SU-DHL-6 (cell line): ENCODE measurements at regions not wholly inside any gene's neighbourhood (a gene's known extent, or its start where the extent isn't known, plus 50 kb on each side); places are given as distances from the start of the nearest gene placed in this dataset.

Source experiments
- H2AFZ ChIP-seq: fragments of 200-600 bp; sonication (generic); 2 replicates; pipeline ENCODE4 v1.6.1; 2014; ENCODE audit warnings: low read depth, mild to moderate bottlenecking, moderate library complexity, mixed read lengths, antibody characterized with exemption, low read length; ENCODE audit not compliant: severe bottlenecking
- H3F3A ChIP-seq: fragments of 200-600 bp; shearing (Covaris generic); 2 replicates; pipeline ENCODE4 v1.6.0; 2016; ENCODE audit warnings: antibody characterized with exemption, mild to moderate bottlenecking; ENCODE audit not compliant: insufficient read depth
- H3K27ac ChIP-seq: fragments of 200-600 bp; sonication (generic); 2 replicates; pipeline ENCODE4 v1.5.1; 2016; ENCODE audit warnings: low read depth, mild to moderate bottlenecking, low read length, moderate library complexity, mixed read lengths
- H3K27me3 ChIP-seq: fragments of 200-600 bp; sonication (generic), shearing (Covaris generic); 2 replicates; pipeline ENCODE4 v1.6.0; 2014; ENCODE audit warnings: mild to moderate bottlenecking, low read length
- H3K36me3 ChIP-seq: fragments of 200-600 bp; sonication (generic); 2 replicates; pipeline ENCODE4 v1.6.1; 2014; ENCODE audit warnings: mild to moderate bottlenecking, low read length, mixed read lengths
- H3K4me2 ChIP-seq: fragments of 300-600, 200-600 bp; shearing (Covaris generic), sonication (generic); 2 replicates; pipeline ENCODE4 v1.6.0; 2014; ENCODE audit warnings: low read length, low read depth, mild to moderate bottlenecking; ENCODE audit not compliant: poor library complexity, severe bottlenecking
- H3K4me3 ChIP-seq: fragments of 200-600 bp; sonication (generic); 2 replicates; pipeline ENCODE4 v1.5.1; 2014; ENCODE audit warnings: antibody characterized with exemption, low read length, mild to moderate bottlenecking, mixed read lengths; ENCODE audit not compliant: insufficient read depth, poor library complexity, severe bottlenecking
- H3K79me2 ChIP-seq: fragments of 200-600 bp; sonication (generic); 2 replicates; pipeline ENCODE4 v1.6.1; 2014; ENCODE audit warnings: mild to moderate bottlenecking, low read length, moderate library complexity; ENCODE audit not compliant: insufficient read depth
- H3K9ac ChIP-seq: fragments of 200-600 bp; sonication (generic); 2 replicates; pipeline ENCODE4 v1.7.0; 2014; ENCODE audit warnings: mild to moderate bottlenecking, low read length
- H3K9me2 ChIP-seq: fragments of 200-600 bp; sonication (generic); replicated peaks from 2 replicates; pipeline ENCODE4 v1.6.1; 2014; ENCODE audit warnings: low read length; ENCODE audit not compliant: insufficient read depth
- H3K9me3 ChIP-seq: fragments of 200-600 bp; sonication (generic); 2 replicates; pipeline ENCODE4 v1.6.1; 2014; ENCODE audit warnings: low read length, mixed read lengths; ENCODE audit not compliant: insufficient read depth
- H4K20me1 ChIP-seq: fragments of 200-600 bp; sonication (generic); 2 replicates; pipeline ENCODE4 v1.6.1; 2014; ENCODE audit warnings: low read depth, mild to moderate bottlenecking, antibody characterized with exemption, low read length, moderate library complexity, mixed read lengths
- CTCF ChIP-seq: fragments of 200-600 bp; sonication (generic); IDR thresholded peaks from one replicate; pipeline ENCODE4 v1.5.1; 2017; ENCODE audit warnings: antibody characterized with exemption, mild to moderate bottlenecking, low read length, moderate library complexity; ENCODE audit not compliant: insufficient read depth, poor library complexity, severe bottlenecking
- EZH2phosphoT487 ChIP-seq: fragments of 200-600 bp; sonication (generic), shearing (Covaris generic); conservative IDR thresholded peaks from 2 replicates; pipeline ENCODE4 v1.6.1; 2018; ENCODE audit warnings: mild to moderate bottlenecking, antibody characterized with exemption, low read length, moderate library complexity, mixed read lengths

DNA sequence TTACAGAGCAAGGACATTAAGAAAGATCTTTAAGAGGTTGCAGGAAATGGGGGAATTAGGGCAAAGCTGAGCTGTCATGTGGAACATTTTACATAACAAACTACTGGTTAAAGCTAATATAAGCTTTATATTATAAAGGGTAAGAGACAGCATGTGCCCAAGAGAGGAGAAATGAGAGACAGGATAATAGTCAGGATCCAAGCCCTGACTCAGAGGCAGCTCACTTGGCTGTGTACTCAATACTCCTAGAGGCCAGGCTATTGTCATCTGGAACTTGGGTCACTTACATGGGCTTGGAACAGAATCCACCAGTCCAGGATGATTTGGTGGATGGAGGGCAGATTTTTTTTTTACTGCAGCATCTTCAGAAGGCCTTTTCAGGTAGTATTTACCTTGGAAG is 418.6 kb upstream of the ZMIZ1 start:
- H3K4me3 ChIP-seq, result no peak overlapping the region
- no peaks in the 10 kb centered on the region for H3K9me3 ChIP-seq
- no peaks in the 10 kb centered on the region for H3F3A ChIP-seq
- H3K4me2 ChIP-seq, result no peak overlapping the region
- no peak overlapping the region for H3K27ac ChIP-seq
- no peaks in the 10 kb centered on the region for H3K79me2 ChIP-seq
- H4K20me1 ChIP-seq, result no peaks in the 10 kb centered on the region
- H3K9me2 ChIP-seq, result no peaks in the 10 kb centered on the region
- no peak overlapping the region for H3K9ac ChIP-seq
- H3K27me3 ChIP-seq, result no peaks in the 10 kb centered on the region
- TF ChIP-seq EZH2phosphoT487 (no peak), CTCF (no peak)
- no peaks in the 10 kb centered on the region for H3K36me3 ChIP-seq
- no peak overlapping the region for H2AFZ ChIP-seq

- Histone ChIP-seq H3K4me2 (no peak overlapping the region), H3K36me3 (no peaks in the 10 kb centered on the region), H4K20me1 (no peaks in the 10 kb centered on the region), H3K27ac (no peak overlapping the region), H3K27me3 (no peaks in the 10 kb centered on the region), H3K4me3 (no peak overlapping the region), H2AFZ (no peak overlapping the region), H3K9me3 (no peaks in the 10 kb centered on the region), H3K9ac (no peak overlapping the region), H3K9me2 (no peaks in the 10 kb centered on the region), H3K79me2 (no peaks in the 10 kb centered on the region), H3F3A (no peaks in the 10 kb centered on the region)
- no peak for TF ChIP-seq CTCF
- TF ChIP-seq EZH2phosphoT487, result no peak
These were observed 417.5 kb upstream of the ZMIZ1 start for GRCh38 chr10:78651287-78651686.

DNA sequence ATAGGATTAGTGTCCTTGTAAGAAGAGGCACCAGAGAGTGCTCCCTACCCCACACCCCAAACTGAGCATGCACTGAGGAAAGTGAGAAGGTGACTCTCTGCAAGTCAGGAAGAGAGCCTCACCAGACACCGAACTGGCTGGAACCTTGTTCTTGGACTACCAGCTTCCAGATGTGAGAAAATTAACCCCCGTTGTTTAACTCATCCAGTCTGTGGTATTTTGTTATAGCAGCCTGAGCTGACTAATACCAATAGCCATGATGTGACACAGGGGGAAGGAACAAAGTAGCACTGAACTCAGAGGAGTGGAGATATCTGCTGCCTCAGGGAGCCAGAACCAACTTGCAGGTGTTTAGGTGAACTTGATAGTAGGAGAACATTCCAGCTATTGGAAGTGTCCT is 415.2 kb upstream of the ZMIZ1 start:
- Histone ChIP-seq H3K4me2 (no peak overlapping the region), H3K4me3 (no peak overlapping the region), H3K9me2 (no peaks in the 10 kb centered on the region), H3K36me3 (no peaks in the 10 kb centered on the region), H3K9me3 (no peaks in the 10 kb centered on the region), H4K20me1 (no peaks in the 10 kb centered on the region), H2AFZ (no peak overlapping the region), H3K9ac (no peak overlapping the region), H3K27me3 (no peaks in the 10 kb centered on the region), H3F3A (peaks cover 6% of the 10 kb centered on the region), H3K27ac (no peak overlapping the region), H3K79me2 (no peaks in the 10 kb centered on the region)
- TF ChIP-seq EZH2phosphoT487, result no peak
- TF ChIP-seq CTCF, result no peak
